ENCODE measurements at regions not wholly inside any gene's neighbourhood (a gene's known extent, or its start where the extent isn't known, plus 50 kb on each side); places are given as distances from the start of the nearest gene placed in this dataset.

DNA sequence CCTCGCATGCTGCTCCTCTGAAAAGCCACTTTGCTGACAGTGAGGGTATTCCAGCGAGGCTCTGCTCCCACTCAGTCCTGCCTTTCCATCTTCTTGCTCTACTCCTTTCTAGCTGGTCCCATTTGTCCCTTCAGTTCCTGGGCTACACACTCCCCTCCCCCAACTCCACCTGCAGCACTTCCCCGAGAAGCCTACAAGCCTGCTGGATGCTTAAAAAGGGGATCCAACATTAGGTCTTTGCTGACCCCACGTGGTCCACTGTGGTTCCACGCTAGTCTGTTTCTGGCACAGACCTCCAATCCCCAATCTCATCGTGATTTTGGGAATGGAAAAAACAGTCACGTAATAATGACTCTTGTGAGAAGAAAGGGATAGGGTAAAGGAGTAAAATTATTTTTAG lies 121.6 kb upstream of the SNX19 start:
- Histone ChIP-seq H2AK5ac (ENCODE audit: insufficient read length, low read length) (no peak overlapping the region), H3K79me2 (ENCODE audit: insufficient read depth, low read length) (no peaks in the 10 kb centered on the region), H3K9me3 (ENCODE audit: control insufficient read depth, low read depth, low read length) (no peaks in the 10 kb centered on the region), H2BK120ac (ENCODE audit: low read depth, low read length, poor library complexity, severe bottlenecking) (no peak overlapping the region), H3K4me2 (ENCODE audit: insufficient read depth, insufficient read length, low read length) (no peak overlapping the region), H4K8ac (replicated peaks; ENCODE audit: insufficient read length, low read depth, low read length) (no peak overlapping the region), H3K18ac (ENCODE audit: insufficient read length, low read depth, low read length) (no peak overlapping the region), H3K14ac (ENCODE audit: insufficient read depth, low read length) (no peak overlapping the region), H3K23me2 (ENCODE audit: insufficient read length, low read depth, low read length, poor library complexity, severe bottlenecking) (no peaks in the 10 kb centered on the region), H2BK20ac (ENCODE audit: low read depth, low read length, poor library complexity, severe bottlenecking) (no peak overlapping the region), H3K4ac (ENCODE audit: low read depth, low read length) (no peak overlapping the region), H3K23ac (ENCODE audit: insufficient read length, low read depth, low read length) (no peak overlapping the region), H4K91ac (ENCODE audit: insufficient read length, low read depth, low read length) (no peak overlapping the region), H2BK5ac (ENCODE audit: insufficient read length, low read length) (no peak overlapping the region), H2BK15ac (ENCODE audit: low read depth, low read length) (no peak overlapping the region), H3K56ac (ENCODE audit: insufficient read length, low read depth, low read length) (no peak overlapping the region), H3T11ph (ENCODE audit: low read length) (no peak overlapping the region), H2AFZ (ENCODE audit: low read length) (no peak overlapping the region), H4K20me1 (ENCODE audit: control insufficient read depth, insufficient read depth, insufficient read length) (no peaks in the 10 kb centered on the region), H2BK12ac (ENCODE audit: insufficient read length, low read depth, low read length) (no peak overlapping the region), H3K27me3 (ENCODE audit: insufficient read depth, low read length) (no peaks in the 10 kb centered on the region), H3K27ac (ENCODE audit: insufficient read length, low read depth, low read length) (no peak overlapping the region), H3K9ac (ENCODE audit: extremely low read depth, insufficient read length, low read length) (no peak overlapping the region), H4K5ac (ENCODE audit: insufficient read length, low read depth, low read length) (no peak overlapping the region), H3K4me1 (ENCODE audit: insufficient read depth, low read length) (peaks cover 7% of the 10 kb centered on the region; the same call in 1 of the 2 replicates), H3K79me1 (ENCODE audit: insufficient read depth, low read depth, low read length, poor library complexity, severe bottlenecking) (no peaks in the 10 kb centered on the region)
- no peak for DNase-seq
- H3K9me3 Mint-ChIP-seq, result no peaks in the 10 kb centered on the region
- TF ChIP-seq, protein P1, sequence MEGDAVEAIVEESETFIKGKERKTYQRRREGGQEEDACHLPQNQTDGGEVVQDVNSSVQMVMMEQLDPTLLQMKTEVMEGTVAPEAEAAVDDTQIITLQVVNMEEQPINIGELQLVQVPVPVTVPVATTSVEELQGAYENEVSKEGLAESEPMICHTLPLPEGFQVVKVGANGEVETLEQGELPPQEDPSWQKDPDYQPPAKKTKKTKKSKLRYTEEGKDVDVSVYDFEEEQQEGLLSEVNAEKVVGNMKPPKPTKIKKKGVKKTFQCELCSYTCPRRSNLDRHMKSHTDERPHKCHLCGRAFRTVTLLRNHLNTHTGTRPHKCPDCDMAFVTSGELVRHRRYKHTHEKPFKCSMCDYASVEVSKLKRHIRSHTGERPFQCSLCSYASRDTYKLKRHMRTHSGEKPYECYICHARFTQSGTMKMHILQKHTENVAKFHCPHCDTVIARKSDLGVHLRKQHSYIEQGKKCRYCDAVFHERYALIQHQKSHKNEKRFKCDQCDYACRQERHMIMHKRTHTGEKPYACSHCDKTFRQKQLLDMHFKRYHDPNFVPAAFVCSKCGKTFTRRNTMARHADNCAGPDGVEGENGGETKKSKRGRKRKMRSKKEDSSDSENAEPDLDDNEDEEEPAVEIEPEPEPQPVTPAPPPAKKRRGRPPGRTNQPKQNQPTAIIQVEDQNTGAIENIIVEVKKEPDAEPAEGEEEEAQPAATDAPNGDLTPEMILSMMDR (conservative IDR thresholded peaks at IDR 0.05), result peak; percentile 27; the same call in 2 of the 3 replicates
- H3K27ac Mint-ChIP-seq, result no peak overlapping the region
- H3K4me1 Mint-ChIP-seq, result peaks cover 8 to 19% of the 10 kb centered on the region in 2 experiments
- WGBS (ENCODE audit: extremely low coverage, insufficient read length, low lambda C conversion rate), result no CpG with 5 or more reads among the region's 7 CpGs
- no peaks in the 10 kb centered on the region for H3K36me3 Mint-ChIP-seq (ENCODE audit: insufficient read depth in 1 of 3, low read depth in 3 of 3)
- no peaks in the 10 kb centered on the region; the same call in none of the 2 replicates for H3K27me3 Mint-ChIP-seq (ENCODE audit: low read depth)
- H3K4me3 Mint-ChIP-seq, result no peak overlapping the region

Measured in H9 (cell line).